Caki2 (cell line): ENCODE measurements at regions not wholly inside any gene's neighbourhood (a gene's known extent, or its start where the extent isn't known, plus 50 kb on each side); places are given as distances from the start of the nearest gene placed in this dataset.
A peak's percentile ranks its signal among the peaks of the same experiment; 100 is the strongest.

Experiments used
- DNase-seq: peaks from one replicate; pipeline ENCODE4 v3.0.0-alpha.2; 2015; ENCODE audit warnings: low read depth
- in situ Hi-C: cut with HindIII; loops from 2 replicates; pipeline ENCODE4 v1.10.0; 2016; ENCODE audit warnings: low sequenced_read_pairs, low pct_unique_long_range_greater_than_20kb, mixed read lengths

DNA sequence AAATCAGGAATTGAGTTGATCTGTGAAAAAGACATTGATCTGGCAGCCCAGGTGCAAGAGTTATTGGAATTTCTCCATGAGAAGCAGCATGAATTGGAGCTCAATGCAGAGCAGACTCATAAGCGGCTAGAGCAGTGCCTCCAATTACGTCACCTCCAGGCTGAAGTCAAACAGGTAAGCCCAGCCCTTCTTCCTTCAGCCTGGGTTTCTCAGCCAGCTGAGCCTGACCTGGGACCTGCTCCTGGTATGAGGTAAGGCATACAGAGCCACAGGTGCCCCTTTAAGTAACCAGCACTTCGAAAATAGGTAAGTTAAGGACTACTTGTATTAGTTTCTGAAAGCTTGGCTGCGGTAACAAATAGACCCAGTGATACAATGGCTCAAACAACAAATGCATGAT is 307.4 kb upstream of the UMPS start:
- no peak for DNase-seq
- in situ Hi-C loops = no loop called here

DNA sequence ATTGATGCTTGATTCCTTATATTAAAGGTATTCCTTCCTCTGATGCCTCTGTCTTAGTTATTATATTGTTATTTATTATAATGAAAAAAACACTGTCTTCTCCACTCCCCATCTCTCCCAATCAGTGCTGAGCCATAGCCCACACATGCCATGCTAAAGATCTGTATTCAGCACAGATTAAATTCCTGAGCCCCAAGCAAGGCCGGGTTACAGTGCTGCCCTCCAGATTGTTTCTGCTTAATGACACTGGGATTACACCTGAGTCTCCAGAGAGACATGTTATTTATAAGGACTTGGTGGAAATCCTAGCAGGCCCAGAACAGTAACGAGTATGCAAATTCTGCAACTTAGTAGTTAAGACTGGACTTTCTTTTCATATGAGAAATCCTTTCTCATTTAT is 305.9 kb upstream of the UMPS start:
- in situ Hi-C loops = no loop called here

DNA sequence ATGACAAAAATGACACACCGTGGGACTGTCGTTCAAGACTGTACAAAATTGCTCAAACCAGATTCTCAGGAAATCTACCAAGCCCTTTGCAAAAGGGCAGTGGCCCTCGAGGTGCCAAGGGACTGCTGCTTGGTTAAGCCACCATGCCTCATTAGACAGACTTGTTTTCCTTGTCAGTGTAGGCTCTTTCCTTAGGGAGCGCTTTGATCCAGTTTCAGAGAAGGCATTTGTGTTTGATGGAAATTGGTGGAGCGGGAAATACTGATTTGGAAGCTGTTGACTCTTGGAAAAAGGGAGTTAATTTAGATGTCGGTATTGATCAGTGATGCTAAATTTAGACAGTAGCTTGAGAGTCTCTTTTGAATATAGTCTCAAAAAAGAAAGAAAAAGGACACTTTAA is 304.3 kb upstream of the UMPS start:
- no peak for DNase-seq
- in situ Hi-C loops = no loop called here

More for the DNA sequence above, 305.9 kb upstream of the UMPS start:
- DNase-seq = no peak

DNA sequence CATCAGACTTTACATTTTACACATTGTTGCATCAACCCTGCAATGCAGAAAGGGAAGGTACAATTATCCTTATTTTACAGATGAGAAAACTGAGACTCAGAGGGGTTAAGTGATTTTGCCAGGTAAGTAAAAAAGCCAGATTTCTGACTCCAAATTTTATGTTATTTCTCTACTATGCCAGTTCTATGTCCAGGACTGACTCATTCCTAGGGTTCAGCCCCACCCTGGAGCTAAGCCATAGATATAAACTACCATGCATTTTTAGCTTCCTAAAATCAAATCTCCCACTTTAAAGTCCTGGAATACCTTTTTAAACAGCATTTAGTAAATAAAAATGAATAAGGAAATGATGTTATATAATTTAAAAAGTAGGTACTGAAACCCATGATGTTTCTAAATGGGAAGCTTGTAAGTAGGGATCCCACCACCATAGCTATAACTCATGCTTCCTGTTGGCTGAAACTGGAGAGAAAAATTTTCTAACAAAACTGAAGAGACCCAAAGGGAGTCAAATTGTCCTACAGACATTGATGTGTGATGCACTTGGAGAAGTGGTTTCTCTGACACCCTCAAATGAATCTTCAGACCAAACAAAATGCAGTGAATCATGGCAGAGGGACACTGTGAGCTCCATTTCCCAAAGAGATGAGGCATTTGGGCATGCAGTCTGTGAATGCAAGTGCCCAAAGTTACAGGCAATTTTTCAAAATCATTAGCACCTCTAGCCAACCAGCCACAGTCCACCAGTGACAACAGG is 301.7 kb upstream of the UMPS start:
- in situ Hi-C loops = no loop called here
- DNase-seq = no peak

DNA sequence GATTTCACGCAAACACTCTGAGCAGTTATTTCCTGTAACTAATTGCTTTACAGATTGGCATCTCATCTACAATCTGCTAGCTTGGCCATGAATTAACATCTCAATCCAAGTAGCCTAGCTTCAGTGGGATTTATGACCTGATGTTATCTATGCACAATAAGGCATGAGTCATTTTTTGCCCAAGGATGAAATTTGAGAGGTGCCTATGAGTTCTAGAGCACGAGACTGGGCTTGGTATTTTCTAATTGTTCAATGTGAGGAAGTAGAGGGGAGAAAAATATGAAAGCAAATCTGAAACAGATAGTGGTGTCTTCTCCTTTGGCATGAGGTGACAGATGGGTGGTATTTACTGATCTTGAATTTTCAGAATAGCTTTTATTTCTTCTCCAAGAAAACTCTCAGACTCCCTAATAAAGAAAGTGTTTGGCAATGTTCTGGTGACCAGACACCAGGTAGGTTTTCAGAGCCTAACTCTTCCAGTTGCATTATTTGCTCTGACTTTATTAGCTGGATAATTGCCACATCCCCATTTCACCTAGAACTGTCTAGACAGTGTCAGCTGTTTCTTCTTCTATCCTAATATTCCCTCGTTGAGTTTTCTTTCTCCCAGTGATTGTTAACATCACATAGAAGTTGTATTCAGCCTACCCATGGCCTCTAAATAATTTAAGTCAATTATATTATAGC is 301.0 kb upstream of the UMPS start:
- in situ Hi-C loops = no loop called here
- DNase-seq = peak; percentile 60

DNA sequence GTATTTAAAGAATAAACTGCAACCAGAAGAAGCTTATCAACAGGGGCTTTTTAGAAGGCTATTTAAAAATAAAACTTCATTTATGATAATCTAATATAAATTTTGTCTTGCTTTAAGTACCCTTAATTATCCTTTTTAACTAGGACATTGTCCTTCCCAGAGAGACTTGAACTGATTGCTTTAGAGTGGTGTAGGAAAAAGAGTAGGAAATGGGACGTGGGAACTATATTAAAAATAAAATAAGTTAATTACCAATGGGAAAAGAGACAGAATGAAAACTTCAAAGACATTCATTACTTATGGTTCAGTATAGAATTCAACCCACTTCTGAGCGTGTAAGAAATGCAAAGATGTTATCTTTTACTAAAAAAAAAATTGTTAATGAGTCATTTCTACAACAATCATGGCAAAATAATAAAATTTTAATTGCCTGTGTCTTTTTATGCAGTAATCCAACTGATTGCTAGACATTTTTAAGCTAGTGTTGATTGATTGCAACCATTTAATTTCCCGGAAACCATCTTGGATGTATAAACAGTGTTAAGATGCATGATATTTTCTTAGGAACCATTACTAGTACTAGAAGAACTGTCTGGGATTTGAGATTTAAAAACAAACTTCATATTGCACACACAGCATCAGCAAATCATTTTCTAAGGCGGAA is 298.8 kb upstream of the UMPS start:
- in situ Hi-C loops = no loop called here
- no peak for DNase-seq

DNA sequence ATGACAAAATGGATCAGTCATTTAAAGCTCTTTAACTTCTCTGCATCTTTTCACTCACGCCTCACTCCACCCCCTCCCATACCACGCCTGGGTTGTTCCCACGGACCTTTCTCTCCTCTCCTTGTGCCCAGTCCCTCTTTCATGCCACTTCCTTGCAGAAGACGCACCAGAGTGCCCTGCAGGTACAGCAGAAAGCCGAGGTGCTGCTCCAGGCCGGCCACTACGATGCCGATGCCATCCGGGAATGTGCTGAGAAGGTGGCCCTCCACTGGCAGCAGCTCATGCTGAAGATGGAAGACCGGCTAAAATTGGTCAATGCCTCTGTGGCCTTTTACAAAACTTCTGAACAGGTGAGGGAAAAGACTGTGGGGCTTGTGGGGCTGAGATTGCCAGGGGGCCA is 296.1 kb upstream of the UMPS start:
- in situ Hi-C loops = no loop called here
- DNase-seq = no peak

- no peak for DNase-seq
- in situ Hi-C loops = no loop called here
Observed at GRCh38 chr3:124435467-124435866, 294.8 kb upstream of the UMPS start.

DNA sequence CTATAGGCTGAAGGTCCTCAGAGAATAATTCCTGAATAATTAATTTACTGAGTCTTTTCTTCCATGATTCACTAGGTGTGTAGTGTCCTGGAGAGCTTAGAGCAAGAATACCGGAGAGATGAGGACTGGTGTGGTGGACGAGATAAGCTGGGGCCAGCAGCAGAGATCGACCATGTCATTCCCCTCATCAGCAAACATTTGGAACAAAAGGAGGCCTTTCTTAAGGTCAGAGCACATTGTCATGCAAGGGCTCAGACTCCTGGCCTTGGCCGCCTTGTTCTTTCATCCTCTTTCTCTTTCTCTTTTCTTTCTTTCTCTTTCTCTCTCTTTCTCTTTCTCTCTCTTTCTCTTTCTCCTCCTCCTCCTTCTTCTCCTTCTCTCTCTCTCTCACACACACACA is 291.4 kb upstream of the UMPS start:
- no peak for DNase-seq
- in situ Hi-C loops = no loop called here

DNA sequence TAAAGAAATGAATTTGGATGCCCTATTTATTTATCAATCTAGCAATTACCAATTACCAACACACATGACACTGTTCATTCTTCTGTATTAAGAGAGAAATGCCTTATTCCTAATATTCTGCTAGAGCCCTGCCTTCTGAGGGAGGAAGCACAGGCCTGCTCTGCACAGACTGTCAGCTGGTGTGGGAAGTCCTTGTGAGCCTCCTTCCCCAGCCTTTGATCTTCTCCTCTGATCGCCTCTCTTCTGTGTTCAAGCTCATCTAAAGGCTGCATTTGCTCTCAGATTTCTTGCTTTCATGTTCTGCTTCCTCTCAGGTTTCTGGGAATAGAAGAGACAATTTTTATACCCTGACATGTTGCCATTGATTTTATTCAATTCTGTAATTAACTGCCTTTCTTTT is 290.6 kb upstream of the UMPS start:
- in situ Hi-C loops = no loop called here
- DNase-seq = no peak

DNA sequence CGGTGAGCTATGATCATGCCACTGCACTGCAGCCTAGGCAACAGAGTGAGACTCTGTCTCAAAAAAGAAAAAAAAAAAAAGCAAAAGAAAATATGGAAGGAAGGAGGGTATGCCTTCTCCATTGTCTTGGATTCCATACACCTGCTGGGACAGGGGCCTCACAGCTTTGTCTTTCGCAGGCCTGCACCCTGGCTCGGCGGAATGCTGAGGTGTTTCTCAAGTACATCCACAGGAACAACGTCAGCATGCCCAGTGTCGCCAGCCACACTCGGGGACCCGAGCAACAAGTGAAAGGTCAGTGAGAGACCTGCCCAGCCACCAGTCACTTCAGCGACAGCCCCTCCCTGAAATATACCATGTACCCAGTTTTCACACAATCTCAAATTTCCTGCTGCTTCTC is 288.5 kb upstream of the UMPS start:
- in situ Hi-C loops = no loop called here
- no peak for DNase-seq

DNA sequence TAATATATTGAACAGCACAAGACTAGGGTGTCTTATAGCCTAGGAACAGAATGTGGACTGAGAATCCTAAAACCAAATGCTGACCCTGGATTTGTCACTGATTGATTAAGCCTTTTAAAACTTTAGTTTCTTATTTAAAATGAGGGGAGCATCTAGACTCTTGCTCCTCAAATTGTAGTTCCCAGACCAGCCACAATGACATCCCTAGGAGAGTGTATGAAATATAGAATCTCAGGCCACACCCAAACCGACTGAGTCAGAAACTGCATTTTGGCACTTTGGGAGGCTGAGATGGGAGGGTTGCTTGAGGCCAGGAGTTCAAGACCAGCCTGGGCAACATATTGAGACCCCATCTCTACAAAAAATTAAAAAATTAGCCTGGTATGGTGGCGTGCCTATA is 287.8 kb upstream of the UMPS start:
- in situ Hi-C loops = no loop called here
- no peak for DNase-seq

DNA sequence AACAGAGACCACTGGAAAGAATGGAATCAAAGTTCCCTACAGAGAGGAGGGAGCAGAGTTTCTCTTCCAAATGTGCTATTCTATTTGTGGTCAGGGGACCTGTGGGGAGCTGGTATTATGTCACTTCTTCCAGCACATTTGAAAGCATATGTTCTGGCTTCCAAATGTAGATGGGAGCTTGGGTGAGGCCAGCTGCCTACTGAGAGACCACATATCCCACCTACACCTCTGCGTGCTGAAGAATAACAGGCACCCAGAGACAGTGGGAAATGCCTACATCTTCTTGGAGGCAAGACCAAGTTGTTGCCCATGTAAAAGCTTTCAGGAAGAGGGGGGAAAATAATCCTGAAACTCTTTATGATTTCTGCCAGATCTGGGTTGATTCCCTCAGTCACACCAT is 286.8 kb upstream of the UMPS start:
- in situ Hi-C loops = no loop called here
- DNase-seq = no peak

DNA sequence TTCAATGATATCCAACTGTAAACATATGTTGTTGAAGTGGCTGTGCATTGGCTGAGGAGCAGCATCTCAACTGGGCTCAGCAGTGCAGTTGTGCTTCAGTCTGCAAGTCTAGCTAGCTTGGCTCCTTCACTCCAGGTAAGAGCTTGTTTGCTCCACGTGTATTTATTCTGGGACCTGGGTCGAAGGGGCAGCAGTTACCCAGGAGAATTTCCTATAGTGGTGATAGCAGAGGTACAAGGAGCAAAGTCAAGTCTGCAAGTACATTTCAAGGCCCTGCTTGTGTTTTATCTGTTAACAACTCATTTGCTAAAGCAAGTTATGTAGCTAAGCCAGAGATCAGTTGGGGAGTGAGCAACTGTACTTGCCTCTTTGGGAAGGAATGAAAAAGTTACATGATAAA is 286.2 kb upstream of the UMPS start:
- no peak for DNase-seq
- in situ Hi-C loops = no loop called here

GRCh38 chr3:124444896-124445295 is 285.4 kb upstream of the UMPS start:
- DNase-seq = no peak
- in situ Hi-C loops = no loop called here

- in situ Hi-C loops = no loop called here
- no peak for DNase-seq
Observed at GRCh38 chr3:124447845-124448244, 282.4 kb upstream of the UMPS start.

DNA sequence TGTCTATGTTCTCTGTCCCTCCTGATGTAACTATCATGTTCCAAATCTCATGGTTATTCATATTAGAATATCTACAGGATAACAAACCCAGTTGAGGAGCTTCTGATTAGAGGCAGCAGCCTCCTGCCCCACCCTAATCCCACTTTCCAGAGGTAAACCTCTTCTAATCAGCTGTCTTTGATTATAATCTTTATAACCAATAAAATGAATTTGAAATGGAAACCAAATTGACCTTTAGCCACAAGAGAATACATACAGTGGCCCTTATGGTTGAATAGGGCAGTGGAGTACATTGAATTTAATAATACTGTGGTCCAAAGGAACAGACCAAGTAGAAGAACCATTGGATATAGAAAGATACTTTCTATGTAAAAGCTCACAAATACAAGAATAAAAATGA is 281.3 kb upstream of the UMPS start:
- DNase-seq = no peak
- in situ Hi-C loops = no loop called here

DNA sequence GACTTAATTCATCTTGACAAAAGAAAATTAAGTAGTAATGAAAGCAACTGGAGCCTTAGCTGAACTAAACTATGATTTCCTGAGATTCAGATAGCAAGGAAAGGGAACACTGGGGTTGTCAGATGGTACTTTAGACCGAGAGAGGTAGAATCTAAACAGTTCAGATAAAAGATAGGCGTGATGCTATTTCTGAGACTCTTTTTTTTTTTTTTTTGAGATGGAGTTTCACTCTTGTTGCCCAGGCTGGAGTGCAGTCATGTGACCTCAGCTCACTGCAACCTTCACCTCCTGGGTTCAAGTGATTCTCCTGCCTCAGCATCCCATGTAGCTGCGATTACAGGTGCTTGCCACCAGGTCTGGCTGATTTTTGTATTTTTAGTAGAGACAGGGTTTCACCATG is 279.9 kb upstream of the UMPS start:
- in situ Hi-C loops = no loop called here
- DNase-seq = no peak

DNA sequence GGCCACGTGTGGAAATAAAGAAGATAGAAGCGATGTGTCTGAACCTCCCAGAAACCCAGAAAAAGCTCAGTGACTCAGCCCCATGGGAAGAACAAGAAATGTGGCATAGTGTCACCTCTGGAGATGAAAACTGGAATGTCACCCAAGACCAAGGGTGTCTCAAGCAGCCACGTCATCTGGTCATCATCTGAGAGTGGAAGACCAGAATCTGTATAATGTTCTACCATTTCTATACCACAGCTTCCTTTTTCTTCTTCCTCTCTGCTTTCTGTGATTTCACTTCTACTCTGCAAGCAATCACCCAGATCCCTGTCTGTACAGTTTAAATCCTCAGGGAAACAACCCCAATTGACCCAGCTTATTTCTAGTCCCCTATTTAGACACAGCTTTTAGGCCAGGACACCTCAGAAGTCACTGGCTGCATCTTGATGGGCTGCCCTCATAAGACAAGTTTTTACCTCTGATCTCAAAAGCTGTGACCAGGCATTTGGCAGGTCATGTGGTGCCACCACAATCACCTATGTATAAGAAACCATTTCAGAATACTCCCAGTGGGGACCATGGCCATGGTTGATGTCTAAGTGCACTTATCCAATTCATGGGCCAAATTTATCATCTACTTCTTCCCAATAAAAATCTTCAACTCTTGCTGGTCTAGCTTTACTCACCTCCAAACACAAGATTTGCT is 278.5 kb upstream of the UMPS start:
- DNase-seq = no peak
- in situ Hi-C loops = no loop called here
